ENCODE measurements at regions not wholly inside any gene's neighbourhood (a gene's known extent, or its start where the extent isn't known, plus 50 kb on each side); places are given as distances from the start of the nearest gene placed in this dataset.

GRCh38 chr2:195368249-195369217, 288.5 kb upstream of the SLC39A10 start:
- Histone ChIP-seq H3K9ac (ENCODE audit: low read length) (no peak overlapping the region), H3K79me2 (ENCODE audit: insufficient read depth, low read length) (no peaks in the 10 kb centered on the region), H3K4me1 (ENCODE audit: control insufficient read depth in 1 of 2, insufficient read depth in 2 of 2, low read length in 2 of 2) (peaks cover 11 to 15% of the 10 kb centered on the region in 2 experiments), H4K20me1 (ENCODE audit: insufficient read depth) (no peaks in the 10 kb centered on the region), H3K9me2 (ENCODE audit: insufficient read depth) (no peaks in the 10 kb centered on the region), H3K36me3 (ENCODE audit: control insufficient read depth in 1 of 2, insufficient read depth in 2 of 2, low read length in 2 of 2) (no peaks in the 10 kb centered on the region), H3K27ac (ENCODE audit: low read depth, low read length) (no peak overlapping the region), H3K4me3 (replicated peaks in 1 of 2; ENCODE audit: low read depth in 1 of 2, low read length in 2 of 2) (no peak overlapping the region), H3K4me2 (ENCODE audit: low read length) (no peak overlapping the region), H3K9me3 (ENCODE audit: control insufficient read depth in 1 of 2, insufficient read depth in 1 of 2, low read depth in 1 of 2, low read length in 2 of 2) (no peaks in the 10 kb centered on the region), H2AFZ (ENCODE audit: low read depth, low read length, poor library complexity, severe bottlenecking) (no peak overlapping the region), H3K27me3 (ENCODE audit: insufficient read depth, low read length) (no peaks in the 10 kb centered on the region)
- ChIA-PET RAD21 (ENCODE audit: low non-redundant PET in 1 of 2, low total read pairs in 2 of 2, uncharacterized antibody in 2 of 2, unreplicated experiment in 2 of 2) (no interaction called here), CTCF (no interaction called here), POLR2A (interaction anchor here (0.5 kb wide), 1 partner anchor 1327 kb away, joined by 3 read pairs; no protein-coding TSS in a partner anchor)
- BruUV-seq (replicated peaks), result no TSS peak
- TF ChIP-seq POLR2A (IDR thresholded peaks at IDR 0.05; ENCODE audit: borderline replicate concordance, extremely low read depth, insufficient read depth, insufficient read length), result no peak
- no peak for TF ChIP-seq FOSL1 (IDR thresholded peaks at IDR 0.05; ENCODE audit: low read depth)
- TF ChIP-seq TCF7L2 (IDR thresholded peaks at IDR 0.05; ENCODE audit: borderline replicate concordance, extremely low read depth, insufficient read depth, insufficient read length), result no peak
- TF ChIP-seq MAX (IDR thresholded peaks at IDR 0.05), result no peak
- TF ChIP-seq RAD21 (IDR thresholded peaks at IDR 0.05; ENCODE audit: low read depth), result no peak
- TF ChIP-seq REST (IDR thresholded peaks at IDR 0.05; ENCODE audit: low read depth), result no peak
- no peak for TF ChIP-seq CEBPB (IDR thresholded peaks at IDR 0.05; ENCODE audit: low read depth)
- no peak for TF ChIP-seq EZH2 (IDR thresholded peaks at IDR 0.05)
- no peak for TF ChIP-seq SRF (IDR thresholded peaks at IDR 0.05; ENCODE audit: low read depth)
- TF ChIP-seq SP1 (IDR thresholded peaks at IDR 0.05; ENCODE audit: low read depth), result no peak
- no peak for TF ChIP-seq CBX3 (IDR thresholded peaks at IDR 0.05; ENCODE audit: low read depth)
- no peak for TF ChIP-seq EGR1 (IDR thresholded peaks at IDR 0.05; ENCODE audit: low read depth)
- TF ChIP-seq ELF1 (IDR thresholded peaks at IDR 0.05; ENCODE audit: borderline replicate concordance, low read depth), result no peak
- TF ChIP-seq ZFX (IDR thresholded peaks at IDR 0.05), result no peak
- no peak for TF ChIP-seq CTCF (IDR thresholded peaks at IDR 0.05 in 2 of 3, conservative IDR thresholded peaks at IDR 0.05 in 1 of 3; ENCODE audit: borderline replicate concordance in 1 of 3, insufficient read depth in 1 of 3, low read depth in 2 of 3, low read length in 2 of 3)
- no peak for TF ChIP-seq ATF3 (IDR thresholded peaks at IDR 0.05)
- TF ChIP-seq JUND (IDR thresholded peaks at IDR 0.05), result no peak
- no peak for TF ChIP-seq YY1 (IDR thresholded peaks at IDR 0.05; ENCODE audit: extremely low read depth, insufficient replicate concordance, low read depth, low read length)
- intact Hi-C loops (cut with micrococcal nuclease), result no loop called here
- DNase-seq (ENCODE audit: low read depth, low spot score) (no peak), ATAC-seq (no peak)

Data from HCT116 (cell line).